ENCODE measurements at regions not wholly inside any gene's neighbourhood (a gene's known extent, or its start where the extent isn't known, plus 50 kb on each side); places are given as distances from the start of the nearest gene placed in this dataset.

- H3K27ac ChIP-seq (replicated peaks) = no peak overlapping the region
- no peak overlapping the region for H3K4me3 ChIP-seq (replicated peaks; ENCODE audit: insufficient read depth, low read length)
- no peaks in the 10 kb centered on the region for H3K27me3 ChIP-seq (ENCODE audit: insufficient read depth, poor library complexity, severe bottlenecking)
- TF ChIP-seq SPI1 (IDR thresholded peaks at IDR 0.05; ENCODE audit: borderline replicate concordance, low read depth) = no peak
- no peak for TF ChIP-seq GABPA (IDR thresholded peaks at IDR 0.05; ENCODE audit: low read depth)
- TF ChIP-seq CTCF (IDR thresholded peaks at IDR 0.05; ENCODE audit: insufficient read depth, low read length) = no peak
- no peak for TF ChIP-seq REST (IDR thresholded peaks at IDR 0.05; ENCODE audit: insufficient replicate concordance, low read depth)
- TF ChIP-seq POLR2AphosphoS5 (IDR thresholded peaks at IDR 0.05; ENCODE audit: low read depth) = no peak
- no peak for DNase-seq (ENCODE audit: low read depth in 1 of 2, low spot score in 1 of 2)
Observed at GRCh38 chr12:28611115-28611435, 420.8 kb downstream of the CCDC91 start.

- no peak for DNase-seq (ENCODE audit: low read depth in 1 of 2, low spot score in 1 of 2)
- H3K27ac ChIP-seq (replicated peaks) = no peak overlapping the region
- TF ChIP-seq SPI1 (IDR thresholded peaks at IDR 0.05; ENCODE audit: borderline replicate concordance, low read depth) = no peak
- TF ChIP-seq POLR2AphosphoS5 (IDR thresholded peaks at IDR 0.05; ENCODE audit: low read depth) = no peak
- no peak for TF ChIP-seq GABPA (IDR thresholded peaks at IDR 0.05; ENCODE audit: low read depth)
- TF ChIP-seq REST (IDR thresholded peaks at IDR 0.05; ENCODE audit: insufficient replicate concordance, low read depth) = no peak
- no peak for TF ChIP-seq CTCF (IDR thresholded peaks at IDR 0.05; ENCODE audit: insufficient read depth, low read length)
- H3K27me3 ChIP-seq (ENCODE audit: insufficient read depth, poor library complexity, severe bottlenecking) = no peaks in the 10 kb centered on the region
- no peak overlapping the region for H3K4me3 ChIP-seq (replicated peaks; ENCODE audit: insufficient read depth, low read length)
Observed at GRCh38 chr12:28611449-28611848, 421.2 kb downstream of the CCDC91 start.

- Histone ChIP-seq H3K27ac (replicated peaks) (no peak overlapping the region), H3K27me3 (ENCODE audit: insufficient read depth, poor library complexity, severe bottlenecking) (no peaks in the 10 kb centered on the region), H3K4me3 (replicated peaks; ENCODE audit: insufficient read depth, low read length) (no peak overlapping the region)
- TF ChIP-seq POLR2AphosphoS5 (IDR thresholded peaks at IDR 0.05; ENCODE audit: low read depth) = no peak
- no peak for TF ChIP-seq SPI1 (IDR thresholded peaks at IDR 0.05; ENCODE audit: borderline replicate concordance, low read depth)
- TF ChIP-seq GABPA (IDR thresholded peaks at IDR 0.05; ENCODE audit: low read depth) = no peak
- TF ChIP-seq CTCF (IDR thresholded peaks at IDR 0.05; ENCODE audit: insufficient read depth, low read length) = no peak
- TF ChIP-seq REST (IDR thresholded peaks at IDR 0.05; ENCODE audit: insufficient replicate concordance, low read depth) = no peak
- DNase-seq (ENCODE audit: low read depth in 1 of 2, low spot score in 1 of 2) = no peak
Observed at GRCh38 chr12:28618171-28618570, 427.9 kb downstream of the CCDC91 start.

Data from HL-60 (cell line).